Tibial nerve (tissue), 4 donors: ENCODE measurements at regions not wholly inside any gene's neighbourhood (a gene's known extent, or its start where the extent isn't known, plus 50 kb on each side); places are given as distances from the start of the nearest gene placed in this dataset.

Experiments used
- DNase-seq, 2 donors: peaks; one replicate each; pipeline ENCODE4 v3.0.0-alpha.2; 2019; ENCODE audit warnings: low spot score in 2 of 2
- H3K27ac ChIP-seq, 4 donors: fragments of 200-600 bp; sonication (generic) in 3 of 4; one replicate each; pipeline ENCODE4 v1.5.1; 2017 to 2019; ENCODE audit warnings: mild to moderate bottlenecking in 1 of 4
- H3K27me3 ChIP-seq, 2 donors: fragments of 200-600 bp; sonication (generic) in 1 of 2; one replicate each; pipeline versions ENCODE4 v1.5.1 to v1.6.0; 2017 to 2019
- H3K36me3 ChIP-seq, 3 donors: fragments of 200-600 bp; sonication (generic); one replicate each; pipeline ENCODE4 v1.5.1; 2018 to 2019
- H3K4me1 ChIP-seq, 4 donors: fragments of 200-600 bp; sonication (generic) in 3 of 4; one replicate each; pipeline ENCODE4 v1.5.1; 2017 to 2019
- H3K4me3 ChIP-seq, 4 donors: fragments of 200-600 bp; sonication (generic) in 3 of 4; one replicate each; pipeline ENCODE4 v1.5.1; 2017 to 2019; ENCODE audit warnings: mild to moderate bottlenecking in 1 of 4, moderate library complexity in 1 of 4
- H3K9me3 ChIP-seq, 4 donors: fragments of 200-600 bp; sonication (generic) in 3 of 4; one replicate each; pipeline ENCODE4 v1.5.1; 2017 to 2019
- EP300 ChIP-seq, 2 donors: sonication (generic); formaldehyde crosslinking; IDR thresholded peaks; one replicate each; pipeline ENCODE4 v1.6.1; 2017; ENCODE audit warnings: antibody characterized with exemption in 2 of 2, mild to moderate bottlenecking in 1 of 2
- POLR2A ChIP-seq, 2 donors: fragments of 450-650 bp; IDR thresholded peaks; one replicate each; pipeline ENCODE4 v1.6.1; 2017; ENCODE audit warnings: antibody characterized with exemption in 2 of 2, mild to moderate bottlenecking in 2 of 2, moderate library complexity in 2 of 2
- WGBS, 2 donors: methylation state at CpG; one replicate each; pipeline ENCODE4 v1.1.5; 2018; 5-methylcytosine and 5-hydroxymethylcytosine counted together
- TF ChIP-seq, protein P1 (sequence below), 5 experiments: fragments of 200-600 bp in 3 of 5; fragments of 450-650 bp in 2 of 5; sonication (generic) in 3 of 5; IDR thresholded peaks; one replicate each; pipeline ENCODE4 v1.5.1; 2016 to 2019; ENCODE audit warnings: antibody characterized with exemption in 5 of 5, mild to moderate bottlenecking in 3 of 5, moderate library complexity in 2 of 5

DNA sequence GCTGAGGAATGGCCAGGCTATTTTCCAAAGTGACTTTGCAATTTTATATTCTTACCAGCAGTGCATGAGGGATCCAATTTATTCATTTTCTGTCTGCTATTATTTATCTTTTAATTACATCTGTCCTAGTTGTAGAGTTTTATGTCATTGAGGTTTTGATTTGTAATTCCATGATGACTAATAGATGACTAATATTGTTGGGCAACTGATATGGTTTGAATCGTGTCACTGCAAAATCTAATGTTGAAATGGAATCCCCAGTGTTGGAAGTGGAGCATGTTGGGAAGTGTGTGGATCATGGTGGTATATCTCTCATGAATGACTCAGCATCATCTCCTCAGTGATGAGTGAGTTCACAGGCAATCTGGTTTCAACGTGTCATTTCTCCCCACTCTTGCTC, 201.5 kb downstream of the TBX22 start:
- H3K4me3 ChIP-seq = no peak overlapping the region
- H3K9me3 ChIP-seq = peaks cover 0 to 16% (median 3%) of the 10 kb centered on the region in 4 donors
- no peaks in the 10 kb centered on the region for H3K4me1 ChIP-seq
- 57 to 78% methylated on average over 2 of the region's 2 CpGs for WGBS, 2 donors
- TF ChIP-seq, protein P1, sequence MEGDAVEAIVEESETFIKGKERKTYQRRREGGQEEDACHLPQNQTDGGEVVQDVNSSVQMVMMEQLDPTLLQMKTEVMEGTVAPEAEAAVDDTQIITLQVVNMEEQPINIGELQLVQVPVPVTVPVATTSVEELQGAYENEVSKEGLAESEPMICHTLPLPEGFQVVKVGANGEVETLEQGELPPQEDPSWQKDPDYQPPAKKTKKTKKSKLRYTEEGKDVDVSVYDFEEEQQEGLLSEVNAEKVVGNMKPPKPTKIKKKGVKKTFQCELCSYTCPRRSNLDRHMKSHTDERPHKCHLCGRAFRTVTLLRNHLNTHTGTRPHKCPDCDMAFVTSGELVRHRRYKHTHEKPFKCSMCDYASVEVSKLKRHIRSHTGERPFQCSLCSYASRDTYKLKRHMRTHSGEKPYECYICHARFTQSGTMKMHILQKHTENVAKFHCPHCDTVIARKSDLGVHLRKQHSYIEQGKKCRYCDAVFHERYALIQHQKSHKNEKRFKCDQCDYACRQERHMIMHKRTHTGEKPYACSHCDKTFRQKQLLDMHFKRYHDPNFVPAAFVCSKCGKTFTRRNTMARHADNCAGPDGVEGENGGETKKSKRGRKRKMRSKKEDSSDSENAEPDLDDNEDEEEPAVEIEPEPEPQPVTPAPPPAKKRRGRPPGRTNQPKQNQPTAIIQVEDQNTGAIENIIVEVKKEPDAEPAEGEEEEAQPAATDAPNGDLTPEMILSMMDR (IDR thresholded peaks at IDR 0.05) = no peak
- TF ChIP-seq POLR2A (IDR thresholded peaks at IDR 0.05) (no peak), EP300 (IDR thresholded peaks at IDR 0.05) (no peak)
- H3K27me3 ChIP-seq = no peaks in the 10 kb centered on the region
- H3K36me3 ChIP-seq = no peaks in the 10 kb centered on the region
- no peak for DNase-seq
- no peak overlapping the region for H3K27ac ChIP-seq

DNA sequence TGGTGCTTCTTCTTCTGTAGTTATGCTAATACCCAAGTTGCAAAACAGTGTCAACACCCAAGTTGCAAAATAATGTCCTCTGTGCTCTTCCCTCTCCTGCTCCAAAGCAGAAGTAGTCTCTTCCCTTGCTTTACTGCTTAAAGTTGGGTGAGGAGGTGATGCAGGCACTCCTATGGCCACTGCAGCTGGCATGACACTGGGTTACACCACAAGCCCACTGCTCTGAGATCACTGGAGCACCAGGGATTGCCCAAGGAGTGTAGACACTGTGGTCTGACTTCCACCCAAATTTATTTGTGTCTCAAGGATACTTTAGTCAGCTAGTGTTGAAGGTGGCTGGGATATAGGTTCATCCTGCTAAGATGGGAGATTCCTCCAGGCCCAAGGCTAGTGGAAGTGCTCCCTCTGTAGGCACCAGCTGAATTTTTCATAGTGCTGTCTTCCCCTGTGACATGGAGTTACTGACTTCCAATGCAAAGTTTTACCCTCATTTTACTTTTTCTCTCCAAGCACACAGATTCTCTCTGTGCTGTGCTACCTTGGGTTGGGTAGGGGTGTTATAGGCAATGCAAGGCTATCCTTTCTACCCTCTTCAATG, 196.2 kb upstream of the TENT5D start:
- Histone ChIP-seq H3K4me1 (no peaks in the 10 kb centered on the region), H3K27ac (no peak overlapping the region), H3K9me3 (no peaks in the 10 kb centered on the region), H3K4me3 (no peak overlapping the region), H3K36me3 (no peaks in the 10 kb centered on the region), H3K27me3 (no peaks in the 10 kb centered on the region)
- no peak for DNase-seq
- TF ChIP-seq EP300 (IDR thresholded peaks at IDR 0.05) (no peak), POLR2A (IDR thresholded peaks at IDR 0.05) (no peak)
- TF ChIP-seq, protein P1 (IDR thresholded peaks at IDR 0.05) = no peak

DNA sequence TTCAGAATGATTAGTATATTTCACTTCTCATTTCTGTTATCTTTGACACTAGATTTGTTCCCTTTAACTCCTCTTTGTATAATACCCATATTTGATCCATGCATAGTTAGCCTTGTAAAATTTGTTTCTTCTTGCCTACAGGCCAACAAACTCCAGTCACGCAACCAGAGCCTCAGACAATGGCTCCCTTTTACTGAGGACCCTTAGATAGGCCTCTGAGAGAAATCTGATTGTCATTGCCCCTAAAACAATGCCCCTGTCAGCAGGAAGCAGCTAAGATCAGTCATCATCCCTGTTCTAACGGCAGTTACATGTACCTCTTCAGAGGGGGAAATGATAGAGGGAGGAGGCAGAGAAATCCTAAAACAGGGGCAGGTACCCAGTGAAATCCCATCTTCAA, 190.6 kb upstream of the TENT5D start:
- Histone ChIP-seq H3K4me3 (no peak overlapping the region), H3K9me3 (no peaks in the 10 kb centered on the region), H3K27ac (no peak overlapping the region), H3K4me1 (no peaks in the 10 kb centered on the region), H3K36me3 (no peaks in the 10 kb centered on the region), H3K27me3 (peaks cover 0 to 9% of the 10 kb centered on the region in 2 donors)
- 29 to 48% methylated on average over 2 of the region's 2 CpGs for WGBS, 2 donors
- no peak for TF ChIP-seq EP300 (IDR thresholded peaks at IDR 0.05)
- no peak for TF ChIP-seq POLR2A (IDR thresholded peaks at IDR 0.05)
- TF ChIP-seq, protein P1 (IDR thresholded peaks at IDR 0.05) = no peak
- DNase-seq = no peak

DNA sequence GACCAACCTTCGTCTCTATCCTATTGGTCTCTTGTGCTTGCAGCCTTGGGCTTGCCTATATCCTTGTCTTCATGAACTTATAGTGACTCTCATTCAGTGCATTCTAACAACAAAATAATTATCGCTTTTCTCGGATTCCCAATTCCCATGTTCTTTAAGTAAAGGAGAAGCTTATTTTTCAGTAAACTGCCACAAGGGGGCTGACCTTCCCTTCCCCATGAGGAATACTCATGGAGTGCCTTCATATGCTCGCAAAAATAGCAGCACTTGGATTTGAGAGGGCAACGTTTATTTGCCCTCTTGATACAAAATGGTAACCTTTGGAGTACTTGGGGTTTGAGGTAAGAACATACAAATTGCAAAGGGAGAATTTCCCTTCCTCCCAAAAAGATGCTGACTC, 183.2 kb upstream of the TENT5D start:
- Histone ChIP-seq H3K27ac (no peak overlapping the region), H3K27me3 (peaks cover 0 to 13% of the 10 kb centered on the region in 2 donors), H3K36me3 (no peaks in the 10 kb centered on the region), H3K4me3 (no peak overlapping the region), H3K9me3 (no peaks in the 10 kb centered on the region), H3K4me1 (no peaks in the 10 kb centered on the region)
- DNase-seq = no peak
- TF ChIP-seq EP300 (IDR thresholded peaks at IDR 0.05) = no peak
- TF ChIP-seq POLR2A (IDR thresholded peaks at IDR 0.05) = no peak
- TF ChIP-seq, protein P1 (IDR thresholded peaks at IDR 0.05) = no peak
- 64 to 81% methylated on average over 4 to 5 of the region's 5 CpGs for WGBS, 2 donors

DNA sequence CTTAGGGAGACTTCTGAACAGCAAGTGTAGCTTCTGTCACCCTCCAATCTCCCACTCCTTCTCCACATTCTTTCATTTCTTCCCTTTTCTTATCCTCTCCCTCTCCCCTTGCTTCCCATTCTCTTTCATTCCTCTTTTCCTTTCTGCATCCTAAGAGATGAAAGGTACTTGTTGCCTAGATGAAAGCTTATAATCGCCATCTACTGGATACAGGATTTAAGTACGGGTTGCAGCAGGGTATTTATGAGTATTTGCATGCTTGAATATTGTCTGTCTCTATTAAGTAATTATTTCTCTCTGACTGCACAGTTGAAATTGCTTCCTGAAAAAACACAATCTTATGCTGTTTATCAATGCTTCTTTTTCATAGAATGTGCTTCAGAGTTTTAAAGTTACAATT, 174.0 kb upstream of the TENT5D start:
- H3K36me3 ChIP-seq = no peaks in the 10 kb centered on the region
- no peak for DNase-seq
- H3K4me3 ChIP-seq = no peak overlapping the region
- H3K27ac ChIP-seq = no peak overlapping the region
- TF ChIP-seq EP300 (IDR thresholded peaks at IDR 0.05) (no peak), POLR2A (IDR thresholded peaks at IDR 0.05) (no peak)
- TF ChIP-seq, protein P1 (IDR thresholded peaks at IDR 0.05) = no peak
- peaks cover 0 to under 1% of the 10 kb centered on the region in 2 donors for H3K27me3 ChIP-seq
- 16 to 24% methylated on average over 2 of the region's 2 CpGs for WGBS, 2 donors
- H3K9me3 ChIP-seq = no peaks in the 10 kb centered on the region
- H3K4me1 ChIP-seq = no peaks in the 10 kb centered on the region
